ENCODE measurements at regions not wholly inside any gene's neighbourhood (a gene's known extent, or its start where the extent isn't known, plus 50 kb on each side); places are given as distances from the start of the nearest gene placed in this dataset.

DNA sequence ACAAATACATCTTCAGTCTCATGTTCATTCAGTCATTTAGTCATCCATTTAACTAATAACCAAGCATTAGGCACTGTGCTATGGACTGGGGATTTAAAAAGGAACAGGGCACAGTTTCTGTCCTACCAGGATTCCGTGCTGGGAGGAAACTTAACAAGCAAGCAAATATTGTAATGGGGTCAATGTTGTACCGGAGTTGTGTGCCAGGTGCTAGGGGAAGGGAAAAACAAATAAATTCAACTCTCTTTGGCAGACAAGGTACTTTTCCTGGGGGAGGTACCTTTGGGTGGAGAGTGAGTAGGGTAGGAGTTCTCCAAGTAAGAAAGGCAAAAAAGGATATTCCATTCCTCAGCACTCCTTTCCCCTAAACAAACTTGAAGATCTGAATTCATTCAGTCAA, 90.3 kb downstream of the OLIG3 start:
- POLR2A ChIA-PET, result no interaction called here
- no peaks in the 10 kb centered on the region for H3K4me1 ChIP-seq (ENCODE audit: control insufficient read depth, insufficient read depth, low read length)
- TF ChIP-seq, protein P1, sequence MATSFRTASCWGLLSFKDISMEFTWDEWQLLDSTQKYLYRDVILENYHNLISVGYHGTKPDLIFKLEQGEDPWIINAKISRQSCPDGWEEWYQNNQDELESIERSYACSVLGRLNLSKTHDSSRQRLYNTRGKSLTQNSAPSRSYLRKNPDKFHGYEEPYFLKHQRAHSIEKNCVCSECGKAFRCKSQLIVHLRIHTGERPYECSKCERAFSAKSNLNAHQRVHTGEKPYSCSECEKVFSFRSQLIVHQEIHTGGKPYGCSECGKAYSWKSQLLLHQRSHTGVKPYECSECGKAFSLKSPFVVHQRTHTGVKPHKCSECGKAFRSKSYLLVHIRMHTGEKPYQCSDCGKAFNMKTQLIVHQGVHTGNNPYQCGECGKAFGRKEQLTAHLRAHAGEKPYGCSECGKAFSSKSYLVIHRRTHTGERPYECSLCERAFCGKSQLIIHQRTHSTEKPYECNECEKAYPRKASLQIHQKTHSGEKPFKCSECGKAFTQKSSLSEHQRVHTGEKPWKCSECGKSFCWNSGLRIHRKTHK (tag by site-specific recombination; IDR thresholded peaks at IDR 0.05), result no peak
- no peak for TF ChIP-seq ZNF530 (tag by site-specific recombination; IDR thresholded peaks at IDR 0.05; ENCODE audit: low read depth)
- no peak for TF ChIP-seq ZNF169 (tag by site-specific recombination; IDR thresholded peaks at IDR 0.05)
- TF ChIP-seq ZNF585B (tag by site-specific recombination; IDR thresholded peaks at IDR 0.05), result no peak
- TF ChIP-seq ZNF132 (tag by site-specific recombination; IDR thresholded peaks at IDR 0.05; ENCODE audit: borderline replicate concordance), result no peak
- no peak for TF ChIP-seq ZNF830 (tag by site-specific recombination; IDR thresholded peaks at IDR 0.05; ENCODE audit: low read depth)
- TF ChIP-seq, protein P2, sequence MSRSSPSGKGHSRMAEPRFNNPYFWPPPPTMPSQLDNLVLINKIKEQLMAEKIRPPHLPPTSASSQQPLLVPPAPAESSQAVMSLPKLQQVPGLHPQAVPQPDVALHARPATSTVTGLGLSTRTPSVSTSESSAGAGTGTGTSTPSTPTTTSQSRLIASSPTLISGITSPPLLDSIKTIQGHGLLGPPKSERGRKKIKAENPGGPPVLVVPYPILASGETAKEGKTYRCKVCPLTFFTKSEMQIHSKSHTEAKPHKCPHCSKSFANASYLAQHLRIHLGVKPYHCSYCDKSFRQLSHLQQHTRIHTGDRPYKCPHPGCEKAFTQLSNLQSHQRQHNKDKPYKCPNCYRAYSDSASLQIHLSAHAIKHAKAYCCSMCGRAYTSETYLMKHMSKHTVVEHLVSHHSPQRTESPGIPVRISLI (tag by site-specific recombination; IDR thresholded peaks at IDR 0.05), result no peak
- no peak for TF ChIP-seq ZNF600 (tag by site-specific recombination; IDR thresholded peaks at IDR 0.05)
- TF ChIP-seq SP7 (tag by site-specific recombination; IDR thresholded peaks at IDR 0.05), result no peak
- no peak for TF ChIP-seq GLI4 (tag by site-specific recombination; IDR thresholded peaks at IDR 0.05)
- TF ChIP-seq SCRT1 (tag by site-specific recombination; IDR thresholded peaks at IDR 0.05; ENCODE audit: borderline replicate concordance), result no peak
- TF ChIP-seq ZNF335 (tag by site-specific recombination; conservative IDR thresholded peaks at IDR 0.05), result no peak
- no peak for TF ChIP-seq IKZF3 (tag by site-specific recombination; IDR thresholded peaks at IDR 0.05)
- TF ChIP-seq ZNF76 (tag by site-specific recombination; IDR thresholded peaks at IDR 0.05; ENCODE audit: borderline replicate concordance, low read depth), result no peak
- TF ChIP-seq SALL2 (tag by site-specific recombination; IDR thresholded peaks at IDR 0.05; ENCODE audit: borderline replicate concordance), result no peak
- no peak overlapping the region for H3K4me3 ChIP-seq (ENCODE audit: low read depth, low read length)
- CTCF ChIA-PET, result no interaction called here
- no peak overlapping the region for H3K27ac ChIP-seq (ENCODE audit: extremely low read depth, low read depth, low read length)
- H3K9me3 ChIP-seq (ENCODE audit: control insufficient read depth, insufficient read depth, low read depth, low read length), result no peaks in the 10 kb centered on the region
- H3K36me3 ChIP-seq (ENCODE audit: control insufficient read depth in 2 of 2, insufficient read depth in 1 of 2, low read length in 2 of 2), result no peaks in the 10 kb centered on the region

GRCh38 chr6:137403443-137403842, 90.8 kb downstream of the OLIG3 start:
- H3K36me3 ChIP-seq (ENCODE audit: control insufficient read depth in 2 of 2, insufficient read depth in 1 of 2, low read length in 2 of 2), result no peaks in the 10 kb centered on the region
- no peaks in the 10 kb centered on the region for H3K4me1 ChIP-seq (ENCODE audit: control insufficient read depth, insufficient read depth, low read length)
- H3K4me3 ChIP-seq (ENCODE audit: low read depth, low read length), result no peak overlapping the region
- ChIA-PET POLR2A (no interaction called here), CTCF (interaction anchor here (1.0 kb wide), 1 partner anchor 12 kb away, joined by 3 read pairs; no protein-coding TSS in a partner anchor)
- no peak for TF ChIP-seq ZBTB7A (tag by site-specific recombination; IDR thresholded peaks at IDR 0.05; ENCODE audit: low read depth)
- no peak for TF ChIP-seq ZNF791 (tag by site-specific recombination; IDR thresholded peaks at IDR 0.05)
- TF ChIP-seq ZNF658 (tag by site-specific recombination; IDR thresholded peaks at IDR 0.05), result no peak
- no peak overlapping the region for H3K27ac ChIP-seq (ENCODE audit: extremely low read depth, low read depth, low read length)
- no peaks in the 10 kb centered on the region for H3K9me3 ChIP-seq (ENCODE audit: control insufficient read depth, insufficient read depth, low read depth, low read length)

GRCh38 chr6:137402143-137402680, 92.0 kb downstream of the OLIG3 start:
- H3K9me3 ChIP-seq (ENCODE audit: control insufficient read depth, insufficient read depth, low read depth, low read length), result no peaks in the 10 kb centered on the region
- H3K4me1 ChIP-seq (ENCODE audit: control insufficient read depth, insufficient read depth, low read length), result no peaks in the 10 kb centered on the region
- POLR2A ChIA-PET, result no interaction called here
- H3K27ac ChIP-seq (ENCODE audit: extremely low read depth, low read depth, low read length), result no peak overlapping the region
- TF ChIP-seq ZXDB (tag by site-specific recombination; IDR thresholded peaks at IDR 0.05), result no peak
- CTCF ChIA-PET, result interaction anchor here (1.0 kb wide), 1 partner anchor 13 kb away, joined by 3 read pairs; no protein-coding TSS in a partner anchor
- no peaks in the 10 kb centered on the region for H3K36me3 ChIP-seq (ENCODE audit: control insufficient read depth in 2 of 2, insufficient read depth in 1 of 2, low read length in 2 of 2)
- no peak overlapping the region for H3K4me3 ChIP-seq (ENCODE audit: low read depth, low read length)
